ENCODE measurements at regions not wholly inside any gene's neighbourhood (a gene's known extent, or its start where the extent isn't known, plus 50 kb on each side); places are given as distances from the start of the nearest gene placed in this dataset.
A peak's percentile ranks its signal among the peaks of the same experiment; 100 is the strongest.

GRCh38 chr16:48053418-48053745 lies 102.4 kb downstream of the ABCC12 start:
- ChIA-PET CTCF (interaction anchor here (1.1 to 3.3 kb wide), 6 partner anchors 9 to 912 kb away, joined by 3 to 16 read pairs (median 8); partner anchors contain the start of gene NETO2), POLR2A (no interaction called here)
- TF ChIP-seq CTCF (IDR thresholded peaks at IDR 0.05; ENCODE audit: insufficient read depth, low read depth, low read length): 0 out of 2 replicates have a peak, but pooled peaks have one; percentile 7
- peaks cover 4% of the 10 kb centered on the region for H3K27me3 ChIP-seq (ENCODE audit: control insufficient read depth, insufficient read depth, low read length)
- DNase-seq (ENCODE audit: low read depth): peak; percentile 19
- H3K36me3 ChIP-seq (ENCODE audit: control insufficient read depth, insufficient read depth, low read length): no peaks in the 10 kb centered on the region
- H3K4me3 ChIP-seq (ENCODE audit: low read depth, low read length): no peak overlapping the region

- DNase-seq (ENCODE audit: low read depth): no peak
- Histone ChIP-seq H3K4me3 (ENCODE audit: low read depth, low read length) (no peak overlapping the region), H3K36me3 (ENCODE audit: control insufficient read depth, insufficient read depth, low read length) (no peaks in the 10 kb centered on the region), H3K27me3 (ENCODE audit: control insufficient read depth, insufficient read depth, low read length) (peaks cover 4% of the 10 kb centered on the region)
- ChIA-PET POLR2A (no interaction called here), CTCF (interaction anchor here (1.1 to 3.3 kb wide), 6 partner anchors 9 to 911 kb away, joined by 3 to 16 read pairs (median 6); partner anchors contain the start of gene NETO2)
- TF ChIP-seq CTCF (IDR thresholded peaks at IDR 0.05; ENCODE audit: insufficient read depth, low read depth, low read length): no peak
Observed at GRCh38 chr16:48052731-48053417, 102.9 kb downstream of the ABCC12 start.

GRCh38 chr16:48050871-48051270 lies 104.9 kb downstream of the ABCC12 start:
- Histone ChIP-seq H3K36me3 (ENCODE audit: control insufficient read depth, insufficient read depth, low read length) (no peaks in the 10 kb centered on the region), H3K27me3 (ENCODE audit: control insufficient read depth, insufficient read depth, low read length) (peaks cover 4% of the 10 kb centered on the region), H3K4me3 (ENCODE audit: low read depth, low read length) (no peak overlapping the region)
- ChIA-PET CTCF (no interaction called here), POLR2A (no interaction called here)
- no peak for TF ChIP-seq CTCF (IDR thresholded peaks at IDR 0.05; ENCODE audit: insufficient read depth, low read depth, low read length)
- DNase-seq (ENCODE audit: low read depth): no peak

- Histone ChIP-seq H3K36me3 (ENCODE audit: control insufficient read depth, insufficient read depth, low read length) (no peaks in the 10 kb centered on the region), H3K27me3 (ENCODE audit: control insufficient read depth, insufficient read depth, low read length) (peaks cover 4% of the 10 kb centered on the region), H3K4me3 (ENCODE audit: low read depth, low read length) (no peak overlapping the region)
- TF ChIP-seq CTCF (IDR thresholded peaks at IDR 0.05; ENCODE audit: insufficient read depth, low read depth, low read length): no peak
- CTCF ChIA-PET: interaction anchor here (1.1 kb wide), 1 partner anchor 9 kb away, joined by 3 read pairs; no protein-coding TSS in a partner anchor
- no peak for DNase-seq (ENCODE audit: low read depth)
- POLR2A ChIA-PET: no interaction called here
Observed at GRCh38 chr16:48049847-48050246, 105.9 kb downstream of the ABCC12 start.

- ChIA-PET POLR2A (no interaction called here), CTCF (interaction anchor here (1.8 kb wide), 1 partner anchor 8 kb away, joined by 5 read pairs; no protein-coding TSS in a partner anchor)
- TF ChIP-seq CTCF (IDR thresholded peaks at IDR 0.05; ENCODE audit: insufficient read depth, low read depth, low read length): no peak
- H3K4me3 ChIP-seq (ENCODE audit: low read depth, low read length): no peak overlapping the region
- H3K27me3 ChIP-seq (ENCODE audit: control insufficient read depth, insufficient read depth, low read length): peaks cover 4% of the 10 kb centered on the region
- no peaks in the 10 kb centered on the region for H3K36me3 ChIP-seq (ENCODE audit: control insufficient read depth, insufficient read depth, low read length)
- no peak for DNase-seq (ENCODE audit: low read depth)
Observed at GRCh38 chr16:48047720-48048119, 108.1 kb downstream of the ABCC12 start.

Measured in BJ (cell line).